Parathyroid adenoma (tissue), 2 donors: ENCODE measurements at regions not wholly inside any gene's neighbourhood (a gene's known extent, or its start where the extent isn't known, plus 50 kb on each side); places are given as distances from the start of the nearest gene placed in this dataset.

Experiments used
- H2AFZ ChIP-seq: fragments of 300-600 bp; sonication (generic); one replicate; pipeline ENCODE4 v1.7.0; 2017; ENCODE audit warnings: antibody characterized with exemption, mild to moderate bottlenecking
- H3K27ac ChIP-seq: fragments of 300-600 bp; sonication (generic); one replicate; pipeline ENCODE4 v1.7.0; 2017
- H3K27me3 ChIP-seq: fragments of 300-600 bp; sonication (generic); one replicate; pipeline ENCODE4 v1.7.0; 2017; ENCODE audit warnings: low read length; ENCODE audit not compliant: control insufficient read depth, insufficient read depth
- H3K36me3 ChIP-seq: fragments of 300-600 bp; sonication (generic); one replicate; pipeline ENCODE4 v1.7.0; 2017; ENCODE audit warnings: low read length; ENCODE audit not compliant: control insufficient read depth, insufficient read depth
- H3K4me1 ChIP-seq: fragments of 300-600 bp; sonication (generic); one replicate; pipeline ENCODE4 v1.7.0; 2017; ENCODE audit warnings: control low read depth
- H3K4me2 ChIP-seq: fragments of 300-600 bp; sonication (generic); one replicate; pipeline ENCODE4 v1.7.0; 2017; ENCODE audit warnings: low read length
- H3K4me3 ChIP-seq: fragments of 300-600 bp; sonication (generic); one replicate; pipeline ENCODE4 v1.7.0; 2017; ENCODE audit warnings: low read depth, low read length
- H3K79me2 ChIP-seq: fragments of 300-600 bp; sonication (generic); one replicate; pipeline ENCODE4 v1.7.0; 2017; ENCODE audit warnings: control low read depth
- H3K9ac ChIP-seq: fragments of 300-600 bp; sonication (generic); one replicate; pipeline ENCODE4 v1.7.0; 2017; ENCODE audit warnings: mild to moderate bottlenecking
- H3K9me3 ChIP-seq: fragments of 300-600 bp; sonication (generic); one replicate; pipeline ENCODE4 v1.7.0; 2017; ENCODE audit warnings: low read length; ENCODE audit not compliant: control insufficient read depth
- CTCF ChIP-seq: fragments of 300-600 bp; sonication (generic); IDR thresholded peaks from one replicate; pipeline ENCODE4 v1.7.0; 2017; ENCODE audit warnings: antibody characterized with exemption, mild to moderate bottlenecking
- donor health status: primary hyperparathyroidism.

- Histone ChIP-seq H2AFZ (no peak overlapping the region), H3K79me2 (no peaks in the 10 kb centered on the region), H3K36me3 (no peaks in the 10 kb centered on the region), H3K27me3 (no peaks in the 10 kb centered on the region), H3K4me2 (no peak overlapping the region), H3K4me1 (no peaks in the 10 kb centered on the region), H3K27ac (no peak overlapping the region), H3K9ac (no peak overlapping the region), H3K9me3 (no peaks in the 10 kb centered on the region), H3K4me3 (no peak overlapping the region)
- no peak for TF ChIP-seq CTCF
Observed at GRCh38 chr4:1508161-1509160, 102.2 kb upstream of the NKX1-1 start.

- Histone ChIP-seq H3K36me3 (no peaks in the 10 kb centered on the region), H3K4me1 (no peaks in the 10 kb centered on the region), H3K4me2 (no peak overlapping the region), H3K27me3 (no peaks in the 10 kb centered on the region), H3K4me3 (no peak overlapping the region), H2AFZ (no peak overlapping the region), H3K27ac (no peak overlapping the region), H3K9ac (no peak overlapping the region), H3K9me3 (no peaks in the 10 kb centered on the region), H3K79me2 (no peaks in the 10 kb centered on the region)
- no peak for TF ChIP-seq CTCF
Observed at GRCh38 chr4:1506956-1507721, 100.9 kb upstream of the NKX1-1 start.

- no peaks in the 10 kb centered on the region for H3K27me3 ChIP-seq
- H3K4me1 ChIP-seq = no peaks in the 10 kb centered on the region
- H3K4me3 ChIP-seq = no peak overlapping the region
- H2AFZ ChIP-seq = no peak overlapping the region
- H3K9ac ChIP-seq = no peak overlapping the region
- H3K36me3 ChIP-seq = no peaks in the 10 kb centered on the region
- no peaks in the 10 kb centered on the region for H3K79me2 ChIP-seq
- H3K9me3 ChIP-seq = no peaks in the 10 kb centered on the region
- H3K4me2 ChIP-seq = no peak overlapping the region
- TF ChIP-seq CTCF = no peak
- H3K27ac ChIP-seq = no peak overlapping the region
Observed at GRCh38 chr4:1505511-1506460, 99.5 kb upstream of the NKX1-1 start.

GRCh38 chr4:1504595-1505500, 98.6 kb upstream of the NKX1-1 start:
- no peak for TF ChIP-seq CTCF
- Histone ChIP-seq H3K27me3 (no peaks in the 10 kb centered on the region), H3K4me1 (no peaks in the 10 kb centered on the region), H3K9me3 (no peaks in the 10 kb centered on the region), H3K27ac (no peak overlapping the region), H3K9ac (no peak overlapping the region), H3K4me2 (no peak overlapping the region), H2AFZ (no peak overlapping the region), H3K79me2 (no peaks in the 10 kb centered on the region), H3K4me3 (no peak overlapping the region), H3K36me3 (no peaks in the 10 kb centered on the region)
